Esophagus muscularis mucosa (tissue), 4 donors: ENCODE measurements at regions not wholly inside any gene's neighbourhood (a gene's known extent, or its start where the extent isn't known, plus 50 kb on each side); places are given as distances from the start of the nearest gene placed in this dataset.

Source experiments
- DNase-seq: peaks from one replicate; pipeline ENCODE4 v3.0.0-alpha.2; 2017; ENCODE audit errors: extremely low spot score
- H3K27ac ChIP-seq, 4 donors: fragments of 200-600 bp; sonication (generic); replicated peaks in 1 of 4; 1 replicate in 3 of 4; 2 replicates in 1 of 4; pipeline ENCODE4 v1.5.1; 2016 to 2019; ENCODE audit warnings: mild to moderate bottlenecking in 1 of 4
- H3K27me3 ChIP-seq, 4 donors: fragments of 200-600 bp; sonication (generic); one replicate each; pipeline versions ENCODE4 v1.5.1 to v1.6.0; 2016 to 2019
- H3K36me3 ChIP-seq, 4 donors: fragments of 200-600 bp; sonication (generic); one replicate each; pipeline ENCODE4 v1.5.1; 2016 to 2019
- H3K4me1 ChIP-seq, 4 donors: fragments of 200-600 bp; sonication (generic); one replicate each; pipeline ENCODE4 v1.5.1; 2016 to 2019
- H3K4me3 ChIP-seq, 4 donors: fragments of 200-600 bp; sonication (generic); 1 replicate in 2 of 4; 2 replicates in 2 of 4; pipeline ENCODE4 v1.5.1; 2016 to 2019; ENCODE audit warnings: mild to moderate bottlenecking in 4 of 4, moderate library complexity in 1 of 4
- H3K9me3 ChIP-seq, 4 donors: fragments of 200-600 bp; sonication (generic); 1 replicate in 3 of 4; 2 replicates in 1 of 4; pipeline ENCODE4 v1.5.1; 2016 to 2019
- CTCF ChIP-seq, 3 experiments: fragments of 200-600 bp in 2 of 3; fragments of 450-650 bp in 1 of 3; sonication (generic) in 2 of 3; IDR thresholded peaks; one replicate each; pipeline ENCODE4 v1.5.1; 2017 to 2019; ENCODE audit warnings: antibody characterized with exemption in 3 of 3, mild to moderate bottlenecking in 2 of 3, moderate library complexity in 1 of 3
- EP300 ChIP-seq: sonication (generic); formaldehyde crosslinking; IDR thresholded peaks from one replicate; pipeline ENCODE4 v1.6.1; 2017; ENCODE audit warnings: antibody characterized with exemption
- POLR2A ChIP-seq: fragments of 450-650 bp; IDR thresholded peaks from one replicate; pipeline ENCODE4 v1.6.1; 2017; ENCODE audit warnings: antibody characterized with exemption, moderate library complexity, mild to moderate bottlenecking, low read depth
- POLR2AphosphoS5 ChIP-seq, 2 donors: sonication (generic); formaldehyde crosslinking; IDR thresholded peaks; one replicate each; pipeline ENCODE4 v1.6.1; 2017; ENCODE audit warnings: antibody characterized with exemption in 2 of 2
- WGBS: methylation state at CpG from one replicate; pipeline ENCODE4 v1.1.5; 2018; 5-methylcytosine and 5-hydroxymethylcytosine counted together
- intact Hi-C: fragments of 100-400 bp; cut with DNase I; formaldehyde crosslinking; loops from one replicate; pipeline ENCODE4 v1.15.1; 2023

- H3K4me3 ChIP-seq = no peak overlapping the region
- no peaks in the 10 kb centered on the region for H3K36me3 ChIP-seq
- H3K27ac ChIP-seq = no peak overlapping the region
- intact Hi-C loops = no loop called here
- TF ChIP-seq EP300 (no peak), POLR2A (no peak), CTCF (IDR thresholded peaks at IDR 0.05) (no peak), POLR2AphosphoS5 (IDR thresholded peaks at IDR 0.05) (no peak)
- no peaks in the 10 kb centered on the region for H3K9me3 ChIP-seq
- no peaks in the 10 kb centered on the region for H3K4me1 ChIP-seq
- no peak for DNase-seq
- peaks cover 0 to 3% (median 0%) of the 10 kb centered on the region in 4 donors for H3K27me3 ChIP-seq
Observed at GRCh38 chr10:57314046-57314445, 953.0 kb upstream of the ZWINT start.

- Histone ChIP-seq H3K36me3 (no peaks in the 10 kb centered on the region), H3K9me3 (no peaks in the 10 kb centered on the region), H3K27me3 (no peaks in the 10 kb centered on the region), H3K4me1 (no peaks in the 10 kb centered on the region), H3K4me3 (no peak overlapping the region), H3K27ac (no peak overlapping the region)
- intact Hi-C loops = no loop called here
- DNase-seq = no peak
- TF ChIP-seq POLR2A = no peak
- no peak for TF ChIP-seq CTCF (IDR thresholded peaks at IDR 0.05)
- no peak for TF ChIP-seq POLR2AphosphoS5 (IDR thresholded peaks at IDR 0.05)
- no peak for TF ChIP-seq EP300
- 65% methylated on average over 3 of the region's 3 CpGs for WGBS
Observed at GRCh38 chr10:57303566-57303965, 942.5 kb upstream of the ZWINT start.

- Histone ChIP-seq H3K27me3 (no peaks in the 10 kb centered on the region), H3K4me1 (no peaks in the 10 kb centered on the region), H3K36me3 (no peaks in the 10 kb centered on the region), H3K27ac (no peak overlapping the region), H3K9me3 (no peaks in the 10 kb centered on the region), H3K4me3 (no peak overlapping the region)
- 82% methylated on average over 3 of the region's 3 CpGs for WGBS
- DNase-seq = no peak
- intact Hi-C loops = no loop called here
- TF ChIP-seq EP300 = no peak
- no peak for TF ChIP-seq POLR2A
- TF ChIP-seq POLR2AphosphoS5 (IDR thresholded peaks at IDR 0.05) = no peak
- no peak for TF ChIP-seq CTCF (IDR thresholded peaks at IDR 0.05)
Observed at GRCh38 chr10:57300718-57301117, 939.7 kb upstream of the ZWINT start.

- no peak for TF ChIP-seq POLR2A
- WGBS = 86% methylated on average over 1 of the region's 1 CpG
- H3K27ac ChIP-seq = no peak overlapping the region
Observed at GRCh38 chr10:57294698-57295097, 933.6 kb upstream of the ZWINT start.

GRCh38 chr10:57288754-57289153, 927.7 kb upstream of the ZWINT start:
- H3K27me3 ChIP-seq = no peaks in the 10 kb centered on the region
- no peak overlapping the region for H3K4me3 ChIP-seq
- intact Hi-C loops = no loop called here
- DNase-seq = no peak
- no peak for TF ChIP-seq POLR2AphosphoS5 (IDR thresholded peaks at IDR 0.05)
- no peak for TF ChIP-seq CTCF (IDR thresholded peaks at IDR 0.05)
- no peak for TF ChIP-seq POLR2A
- no peak for TF ChIP-seq EP300
- H3K4me1 ChIP-seq = no peaks in the 10 kb centered on the region
- no peak overlapping the region for H3K27ac ChIP-seq
- peaks cover 0 to 4% (median 0%) of the 10 kb centered on the region in 4 donors for H3K9me3 ChIP-seq
- H3K36me3 ChIP-seq = no peaks in the 10 kb centered on the region

More at GRCh38 chr10:57294698-57295097, 933.6 kb upstream of the ZWINT start:
- no peaks in the 10 kb centered on the region for H3K4me1 ChIP-seq
- intact Hi-C loops = no loop called here
- H3K9me3 ChIP-seq = no peaks in the 10 kb centered on the region
- H3K36me3 ChIP-seq = no peaks in the 10 kb centered on the region
- H3K27me3 ChIP-seq = no peaks in the 10 kb centered on the region
- no peak overlapping the region for H3K4me3 ChIP-seq
- no peak for DNase-seq
